Activated B cell treated with CpG ODN at 0.5 μM for 24 hours (primary cell): ENCODE measurements at regions not wholly inside any gene's neighbourhood (a gene's known extent, or its start where the extent isn't known, plus 50 kb on each side); places are given as distances from the start of the nearest gene placed in this dataset.

ENCODE experiments used
- ATAC-seq: fragments of 200-7000 bp; cut with Tn5 transposase; one replicate; pipeline ENCODE4 v1.10.0; 2021; ENCODE audit warnings: low read depth, mild to moderate bottlenecking, moderate library complexity
- CTCF ChIA-PET: fragments of 350-600 bp; sonication (Branson Sonifier 250); formaldehyde crosslinking; loops from one replicate; lab custom pipeline; 2021; ENCODE audit warnings: antibody characterized with exemption; lab: Charles Lee
- POLR2A ChIA-PET: fragments of 350-600 bp; sonication (Branson Sonifier 250); formaldehyde crosslinking; loops from one replicate; lab custom pipeline; 2021; ENCODE audit warnings: antibody characterized with exemption; lab: Charles Lee
- DNase-seq: peaks from one replicate; pipeline ENCODE4 v3.0.0; 2022
- H3K27ac Mint-ChIP-seq: one replicate; pipeline ENCODE4 v1.8.0; 2020; ENCODE audit warnings: mixed read lengths
- H3K27me3 Mint-ChIP-seq: one replicate; pipeline ENCODE4 v1.8.0; 2021; ENCODE audit warnings: mixed read lengths
- H3K36me3 Mint-ChIP-seq: one replicate; pipeline ENCODE4 v1.8.0; 2021; ENCODE audit warnings: low read depth, mixed read lengths
- H3K4me1 Mint-ChIP-seq: one replicate; pipeline ENCODE4 v1.8.0; 2021; ENCODE audit warnings: mixed read lengths
- H3K4me3 Mint-ChIP-seq: one replicate; pipeline ENCODE4 v1.8.0; 2020; ENCODE audit warnings: mild to moderate bottlenecking, mixed read lengths
- H3K9me3 Mint-ChIP-seq: one replicate; pipeline ENCODE4 v1.8.0; 2020; ENCODE audit warnings: mixed read lengths
- CTCF ChIP-seq: fragments of 200-600 bp; IDR thresholded peaks from one replicate; pipeline ENCODE4 v1.8.0; 2022; ENCODE audit warnings: antibody characterized with exemption, mild to moderate bottlenecking
- intact Hi-C: fragments of 100-400 bp; cut with micrococcal nuclease; formaldehyde crosslinking; loops from one replicate; pipeline ENCODE4 v1.15.1; 2024

- Mint-ChIP-seq H3K4me1 (no peaks in the 10 kb centered on the region), H3K9me3 (no peaks in the 10 kb centered on the region), H3K27me3 (no peaks in the 10 kb centered on the region), H3K36me3 (no peaks in the 10 kb centered on the region), H3K27ac (no peak overlapping the region), H3K4me3 (no peak overlapping the region)
- ATAC-seq (no peak), DNase-seq (no peak)
- CTCF ChIA-PET = no interaction called here
- POLR2A ChIA-PET = no interaction called here
- intact Hi-C loops = no loop called here
- TF ChIP-seq CTCF = no peak
Observed at GRCh38 chr5:33308586-33308985, 132.2 kb upstream of the TARS1 start.

- ATAC-seq (no peak), DNase-seq (no peak)
- Mint-ChIP-seq H3K4me3 (no peak overlapping the region), H3K27me3 (no peaks in the 10 kb centered on the region), H3K27ac (no peak overlapping the region), H3K9me3 (no peaks in the 10 kb centered on the region), H3K36me3 (no peaks in the 10 kb centered on the region), H3K4me1 (no peaks in the 10 kb centered on the region)
- ChIA-PET CTCF (no interaction called here), POLR2A (no interaction called here)
- intact Hi-C loops = no loop called here
- no peak for TF ChIP-seq CTCF
Observed at GRCh38 chr5:33309068-33309467, 131.7 kb upstream of the TARS1 start.

GRCh38 chr5:33309536-33310345 is 131.0 kb upstream of the TARS1 start:
- Mint-ChIP-seq H3K36me3 (no peaks in the 10 kb centered on the region), H3K9me3 (no peaks in the 10 kb centered on the region), H3K4me3 (no peak overlapping the region), H3K27ac (no peak overlapping the region), H3K27me3 (no peaks in the 10 kb centered on the region), H3K4me1 (no peaks in the 10 kb centered on the region)
- no peak for TF ChIP-seq CTCF
- intact Hi-C loops = no loop called here
- ChIA-PET CTCF (no interaction called here), POLR2A (no interaction called here)
- DNase-seq (no peak), ATAC-seq (no peak)

GRCh38 chr5:33310451-33310850 is 130.3 kb upstream of the TARS1 start:
- Mint-ChIP-seq H3K4me3 (no peak overlapping the region), H3K9me3 (no peaks in the 10 kb centered on the region), H3K27ac (no peak overlapping the region), H3K27me3 (no peaks in the 10 kb centered on the region), H3K36me3 (no peaks in the 10 kb centered on the region), H3K4me1 (no peaks in the 10 kb centered on the region)
- no peak for TF ChIP-seq CTCF
- ChIA-PET CTCF (no interaction called here), POLR2A (no interaction called here)
- ATAC-seq = no peak
- no peak for DNase-seq
- intact Hi-C loops = no loop called here

GRCh38 chr5:33311893-33312292 is 128.9 kb upstream of the TARS1 start:
- intact Hi-C loops = no loop called here
- DNase-seq (no peak), ATAC-seq (no peak)
- no peak overlapping the region for H3K27ac Mint-ChIP-seq
- no peaks in the 10 kb centered on the region for H3K36me3 Mint-ChIP-seq
- no peaks in the 10 kb centered on the region for H3K27me3 Mint-ChIP-seq
- TF ChIP-seq CTCF = no peak
- no peak overlapping the region for H3K4me3 Mint-ChIP-seq
- ChIA-PET POLR2A (no interaction called here), CTCF (no interaction called here)
- no peaks in the 10 kb centered on the region for H3K9me3 Mint-ChIP-seq
- H3K4me1 Mint-ChIP-seq = no peaks in the 10 kb centered on the region
